ENCODE measurements at regions not wholly inside any gene's neighbourhood (a gene's known extent, or its start where the extent isn't known, plus 50 kb on each side); places are given as distances from the start of the nearest gene placed in this dataset.
A peak's percentile ranks its signal among the peaks of the same experiment; 100 is the strongest.

GRCh38 chr10:88131511-88132139, 268.2 kb downstream of the PTEN start:
- no peak for DNase-seq

DNA sequence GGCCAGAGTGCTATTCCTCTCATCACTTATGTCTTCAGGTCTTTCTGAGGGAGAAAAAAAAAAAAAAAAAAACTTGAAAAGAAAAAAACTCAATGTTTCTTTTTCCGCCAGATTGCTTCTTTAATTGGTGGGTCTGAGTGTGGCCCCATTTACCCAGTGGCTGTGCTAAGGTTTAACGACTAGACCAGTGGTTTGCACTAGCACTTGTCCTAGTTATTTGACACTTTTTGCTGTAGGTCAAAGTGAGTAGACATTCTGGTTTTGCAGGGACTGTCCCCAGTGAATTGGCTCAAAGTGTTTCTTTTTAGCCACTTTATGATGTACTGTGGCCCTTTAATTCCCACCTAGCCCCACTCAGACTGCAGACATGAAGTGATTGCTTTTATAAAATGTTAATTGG, 273.3 kb downstream of the PTEN start:
- DNase-seq, result no peak

DNA sequence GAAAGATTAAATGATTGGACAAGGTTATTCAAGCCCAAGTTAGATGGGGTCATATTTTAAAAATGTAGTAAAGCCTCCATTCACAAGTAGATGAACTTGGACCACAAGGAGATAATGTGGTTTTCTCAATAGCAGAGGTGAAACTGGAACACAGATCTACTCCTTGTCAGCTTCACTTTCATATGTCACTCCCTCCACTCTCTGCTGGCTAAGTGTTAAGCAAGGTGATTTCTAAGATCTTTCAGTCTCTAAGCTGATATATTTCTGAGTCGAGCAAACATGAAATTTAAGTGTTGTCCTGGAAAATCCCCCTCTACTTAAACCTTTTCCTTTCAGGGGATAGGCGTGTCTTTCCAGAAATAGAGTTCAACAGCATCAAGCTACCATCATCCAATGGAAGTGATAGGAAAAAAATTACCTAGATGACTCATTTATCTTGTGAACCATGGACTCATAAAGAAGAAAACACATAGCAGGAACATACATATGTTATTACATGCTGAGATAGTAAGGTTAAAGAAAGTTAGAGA, 275.0 kb downstream of the PTEN start:
- DNase-seq, result no peak

DNA sequence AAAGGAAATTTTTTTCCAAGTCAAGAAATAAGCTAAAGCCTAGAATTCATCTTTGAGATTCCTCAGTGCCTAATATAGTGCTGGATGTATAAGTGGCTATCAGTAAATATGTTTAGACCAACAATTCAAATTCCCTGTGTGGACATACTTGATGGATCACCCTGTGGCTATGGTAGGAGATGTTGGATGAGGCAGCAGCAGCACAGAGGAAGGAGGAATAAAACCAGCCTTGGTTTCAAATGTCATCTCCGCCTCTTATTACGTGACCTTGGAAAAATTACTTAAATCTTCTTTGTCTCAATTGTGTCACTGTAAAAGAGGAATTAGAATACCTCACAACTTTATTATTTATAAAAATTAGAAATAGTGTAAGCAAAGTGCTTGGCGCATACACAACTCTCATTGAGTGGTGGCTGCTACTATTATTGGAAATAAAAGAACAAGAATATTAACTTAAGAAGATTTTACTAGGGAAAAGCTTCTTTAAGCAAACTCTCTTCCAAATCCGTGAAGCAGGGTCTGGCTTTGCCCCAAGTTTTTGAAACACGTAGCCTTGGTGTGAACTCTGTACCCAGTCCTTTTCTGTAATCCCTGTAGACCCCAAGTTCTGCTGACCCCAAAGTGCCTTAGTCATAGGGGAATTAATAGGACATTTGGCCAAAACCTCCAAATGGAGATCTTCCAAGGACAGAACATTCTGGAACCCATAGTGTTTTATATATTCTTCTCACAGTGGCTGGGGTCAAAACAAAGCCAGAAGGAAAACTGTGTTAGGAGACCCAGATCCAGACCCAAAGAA, 283.8 kb downstream of the PTEN start:
- no peak for DNase-seq

- DNase-seq, result no peak
Observed at GRCh38 chr10:88149906-88150305, 286.5 kb downstream of the PTEN start.

DNA sequence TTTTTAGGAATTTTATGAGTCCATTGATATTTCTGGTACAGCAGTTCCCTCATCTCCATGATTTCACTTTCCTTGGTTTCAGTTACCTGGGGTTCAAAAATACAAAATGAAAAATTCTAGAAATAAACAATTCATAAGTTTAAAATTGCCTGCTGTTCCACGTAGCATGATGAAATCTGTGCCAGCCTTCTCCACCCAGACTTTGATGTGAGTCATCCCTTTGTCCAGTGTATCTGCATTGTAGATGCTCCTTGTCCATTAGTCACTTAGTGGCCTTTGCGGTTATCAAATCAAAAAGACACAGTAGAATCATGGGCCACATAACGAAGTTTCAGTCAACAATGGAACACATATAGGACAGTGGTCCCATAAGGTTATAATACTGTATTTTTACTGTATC, 286.9 kb downstream of the PTEN start:
- no peak for DNase-seq

DNA sequence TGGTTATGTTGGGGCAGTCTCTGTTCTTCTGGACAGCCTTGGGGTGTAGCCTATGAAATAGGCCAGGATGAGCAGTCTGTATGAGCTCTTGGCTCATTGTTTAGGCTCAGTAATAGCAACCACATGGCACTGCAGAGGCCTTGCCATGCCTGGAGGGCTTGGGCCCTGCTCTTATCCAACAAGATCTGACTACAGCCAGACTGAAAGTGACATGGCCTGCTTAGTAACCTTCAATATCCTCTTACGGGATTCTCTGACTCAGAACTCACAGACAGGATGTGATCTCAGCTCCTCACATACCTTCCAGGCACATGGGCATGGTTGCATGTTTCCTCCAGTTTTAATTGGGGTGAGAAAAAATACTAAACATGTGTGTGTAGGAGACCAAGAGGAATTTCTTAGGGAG, 289.3 kb downstream of the PTEN start:
- DNase-seq, result peak; percentile 25

DNA sequence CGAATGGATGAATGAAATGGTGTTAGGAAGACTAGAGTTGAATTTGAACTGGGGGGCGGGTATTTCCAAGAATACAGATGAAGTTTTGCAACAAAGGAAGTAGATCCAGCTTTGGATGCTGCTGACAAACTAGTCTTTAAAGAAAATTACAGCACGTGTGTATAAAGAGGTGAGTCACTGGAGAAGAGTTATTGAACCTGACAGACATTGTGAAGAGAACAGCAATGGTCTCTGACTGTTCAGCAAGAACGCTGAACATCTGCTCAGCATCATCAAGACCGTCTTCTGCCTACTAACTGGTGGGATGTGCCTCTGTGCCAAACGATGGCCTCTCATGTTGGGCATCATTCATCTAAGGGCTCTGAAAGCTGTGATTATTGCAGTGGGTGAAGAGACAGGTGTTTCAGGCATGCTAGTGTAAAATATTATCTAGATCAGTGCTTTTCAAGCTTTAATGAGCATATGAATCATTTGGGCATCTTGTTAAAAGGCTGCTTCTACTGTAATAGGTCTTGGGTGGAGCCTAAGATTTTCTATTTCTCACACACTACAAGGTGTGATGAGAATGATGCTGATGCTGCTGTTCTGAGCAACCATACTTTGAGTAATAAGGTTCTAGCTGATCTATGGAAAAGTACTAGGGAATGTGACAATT, 291.3 kb downstream of the PTEN start:
- DNase-seq, result no peak

DNA sequence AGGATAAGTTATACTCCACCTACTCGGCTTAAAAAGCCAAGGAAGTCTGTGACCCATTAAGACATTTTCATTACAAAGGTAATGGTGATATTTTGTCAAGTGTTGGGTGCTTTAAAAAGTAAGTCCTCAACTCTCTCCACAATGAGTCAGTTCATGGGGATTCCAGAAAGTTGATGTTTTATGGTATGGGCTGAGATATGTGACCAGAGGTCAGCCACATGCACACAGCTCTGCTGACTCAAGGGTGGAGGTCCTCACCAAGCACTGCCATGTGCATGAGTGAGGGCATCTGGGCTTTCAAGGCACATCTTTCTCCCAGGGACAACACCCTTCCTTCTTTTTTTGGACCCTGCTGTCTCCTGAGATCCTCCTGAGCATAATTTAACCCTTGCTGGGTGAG, 292.9 kb downstream of the PTEN start:
- no peak for DNase-seq

DNA sequence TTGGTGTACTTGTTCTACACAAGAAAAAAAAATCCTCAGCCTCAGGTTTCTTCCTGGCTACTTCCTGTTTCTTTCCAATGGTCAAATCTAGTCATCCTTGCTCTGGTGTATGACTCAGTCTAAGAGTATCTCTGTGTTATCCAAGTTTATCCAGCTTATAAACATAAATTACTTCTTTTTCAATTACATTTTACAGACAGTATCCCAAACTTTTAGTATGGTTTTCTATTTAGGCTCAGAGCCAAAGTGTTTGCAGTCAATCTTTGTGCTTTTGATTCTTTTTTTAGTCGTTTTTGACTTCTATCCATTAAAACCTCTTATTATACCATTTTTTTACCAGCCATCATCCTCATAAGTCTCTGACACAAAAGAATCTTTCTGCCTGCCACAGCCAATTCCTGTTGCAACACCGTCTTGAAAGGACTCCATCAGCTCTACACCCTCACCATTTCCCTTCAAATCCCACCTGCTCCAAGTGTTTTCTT, 294.6 kb downstream of the PTEN start:
- no peak for DNase-seq

- DNase-seq, result no peak
Observed at GRCh38 chr10:88158526-88159122, 295.2 kb downstream of the PTEN start.

DNA sequence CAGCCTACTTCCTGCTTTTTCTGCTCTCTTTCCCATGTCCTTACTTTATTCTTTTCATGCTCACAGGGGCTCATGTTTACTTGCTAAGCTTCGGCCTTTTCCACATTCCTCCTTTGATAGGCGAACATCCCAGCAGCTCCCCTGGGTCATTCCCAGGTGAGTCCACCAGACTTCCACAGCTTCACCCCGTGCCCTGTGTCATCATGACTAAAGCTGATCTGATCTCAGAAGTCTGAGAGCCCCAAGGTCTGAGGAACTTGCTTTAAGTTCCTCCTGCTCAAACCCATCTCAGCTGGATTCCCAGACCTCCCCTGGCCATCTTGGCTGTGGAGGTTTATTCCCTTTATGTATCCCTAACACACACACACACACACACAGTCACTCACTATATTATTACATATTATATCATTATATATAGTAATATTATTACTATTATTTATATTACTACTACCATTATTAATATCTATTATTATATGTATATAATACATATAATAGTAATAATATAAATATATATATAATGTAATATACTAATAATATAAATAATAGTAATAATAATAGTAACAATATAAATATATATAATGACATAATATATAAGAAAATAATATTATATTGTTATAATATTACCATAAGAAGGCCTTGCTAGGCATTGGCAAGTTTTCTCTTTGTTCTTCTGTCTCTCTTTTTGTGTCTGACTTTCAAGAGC, 295.9 kb downstream of the PTEN start:
- no peak for DNase-seq

- DNase-seq, result no peak
Observed at GRCh38 chr10:88161070-88161469, 297.6 kb downstream of the PTEN start.

DNA sequence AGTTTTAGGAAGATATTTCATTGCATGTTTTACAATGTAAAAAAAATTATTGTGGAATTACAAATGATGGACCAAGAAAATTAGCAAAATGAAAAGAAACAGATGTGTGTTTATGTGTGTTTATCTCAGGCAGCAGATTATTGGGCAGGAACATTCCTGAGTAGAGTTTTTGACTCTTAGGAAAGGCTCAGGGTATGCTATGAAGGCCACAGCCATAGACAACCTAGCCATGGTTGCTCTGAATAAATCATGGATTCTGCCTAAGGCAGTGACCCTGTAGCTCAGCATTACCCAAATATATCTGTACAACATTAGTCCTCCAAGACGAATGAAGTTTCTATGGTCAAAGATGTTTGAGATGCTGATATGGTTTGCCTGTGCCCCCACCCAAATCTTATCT, 298.3 kb downstream of the PTEN start:
- DNase-seq, result no peak

DNA sequence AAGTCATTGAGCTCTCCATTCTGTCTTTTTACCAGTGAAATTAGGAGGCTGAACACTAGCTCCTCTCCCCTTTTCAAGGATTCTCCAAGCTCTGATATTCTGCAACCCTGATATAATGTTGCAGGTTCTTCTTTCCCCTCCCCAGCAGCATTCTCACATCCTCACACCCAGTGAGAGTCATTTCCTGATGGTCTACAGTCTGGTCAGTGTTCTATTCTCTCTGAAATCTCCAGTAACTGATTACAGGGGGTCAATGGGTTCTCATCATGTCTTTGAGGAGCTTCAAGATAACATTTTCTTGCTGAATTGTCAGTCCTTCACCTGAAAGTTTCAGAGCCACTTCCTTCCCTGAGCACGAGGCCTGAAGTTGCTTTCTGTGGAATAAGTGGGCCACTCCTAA, 299.4 kb downstream of the PTEN start:
- DNase-seq, result no peak

- no peak for DNase-seq
Observed at GRCh38 chr10:88163572-88163971, 300.1 kb downstream of the PTEN start.

- DNase-seq, result no peak
Observed at GRCh38 chr10:88164471-88164870, 301.0 kb downstream of the PTEN start.

DNA sequence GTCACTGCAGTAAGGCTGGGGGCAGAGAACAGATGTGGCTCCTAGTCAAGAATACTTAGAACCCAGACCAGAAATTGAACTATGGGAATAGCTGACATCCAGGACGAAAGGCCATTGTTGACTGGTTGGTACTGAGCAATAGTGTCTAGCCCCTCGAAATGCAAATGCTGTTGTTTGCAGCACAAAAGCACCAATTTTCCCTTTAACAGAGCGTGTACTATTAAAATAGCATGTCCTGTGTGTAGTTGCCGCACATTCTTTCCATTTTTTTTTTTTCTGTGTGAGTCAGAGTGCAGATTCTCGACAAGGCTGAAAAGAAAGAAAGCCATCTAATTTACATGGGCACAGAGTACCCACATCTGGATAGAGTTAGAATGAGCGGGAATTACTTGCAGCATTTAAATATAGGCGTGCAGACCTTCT, 302.4 kb downstream of the PTEN start:
- no peak for DNase-seq

DNA sequence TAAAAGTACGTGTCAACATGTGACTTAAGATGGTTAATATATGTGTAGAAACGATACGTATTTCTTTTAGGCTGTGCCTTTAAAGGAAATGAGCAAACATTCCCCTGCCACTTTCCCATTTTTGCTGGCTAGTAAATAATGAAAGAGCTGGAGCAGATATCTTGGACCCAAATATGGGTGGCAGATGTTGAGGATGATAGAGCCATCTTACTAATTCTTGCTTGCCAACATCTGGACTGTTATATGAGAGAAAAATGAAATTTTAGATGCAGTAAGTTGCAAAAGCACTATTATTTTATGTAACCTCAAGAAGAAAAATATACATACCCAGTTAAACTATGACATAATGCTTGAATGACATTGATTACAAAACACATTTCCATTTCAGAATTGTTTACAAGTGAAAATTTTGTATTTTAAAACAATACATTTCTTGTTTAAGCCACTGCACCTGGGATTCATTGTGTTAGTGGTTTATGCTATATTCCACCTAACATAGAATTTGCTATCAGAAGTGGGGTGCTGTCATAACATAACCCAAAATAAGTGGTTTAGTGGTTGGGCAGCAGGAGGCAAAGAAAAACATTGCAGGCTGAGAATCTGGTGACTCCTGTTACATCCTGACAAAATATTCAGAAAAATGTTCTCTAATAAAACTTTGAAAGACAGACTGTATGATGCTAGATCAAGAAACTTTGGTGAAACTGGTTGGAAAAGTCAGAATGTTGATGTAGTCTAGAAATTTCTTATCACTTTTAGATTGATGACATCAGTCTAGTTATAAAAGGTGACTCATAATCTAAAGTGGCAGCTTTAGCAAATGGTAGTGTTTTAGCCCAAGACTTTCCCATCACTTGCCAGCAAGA, 305.0 kb downstream of the PTEN start:
- no peak for DNase-seq

DNA sequence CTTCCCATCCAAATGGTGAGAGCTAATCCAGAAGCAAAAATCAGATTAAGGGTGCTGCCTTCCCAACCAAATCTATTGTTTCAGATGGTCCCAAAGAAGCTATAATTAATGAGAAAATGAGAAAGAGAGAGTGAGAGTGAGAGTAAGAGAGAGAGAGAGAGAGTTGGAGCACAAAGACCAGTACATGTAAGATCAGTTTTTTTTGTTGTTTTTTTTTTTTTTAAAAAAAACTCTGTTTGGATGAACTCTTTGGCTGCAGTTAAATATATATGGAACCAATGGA, 305.6 kb downstream of the PTEN start:
- no peak for DNase-seq

- no peak for DNase-seq
Observed at GRCh38 chr10:88170628-88171027, 307.2 kb downstream of the PTEN start.

DNA sequence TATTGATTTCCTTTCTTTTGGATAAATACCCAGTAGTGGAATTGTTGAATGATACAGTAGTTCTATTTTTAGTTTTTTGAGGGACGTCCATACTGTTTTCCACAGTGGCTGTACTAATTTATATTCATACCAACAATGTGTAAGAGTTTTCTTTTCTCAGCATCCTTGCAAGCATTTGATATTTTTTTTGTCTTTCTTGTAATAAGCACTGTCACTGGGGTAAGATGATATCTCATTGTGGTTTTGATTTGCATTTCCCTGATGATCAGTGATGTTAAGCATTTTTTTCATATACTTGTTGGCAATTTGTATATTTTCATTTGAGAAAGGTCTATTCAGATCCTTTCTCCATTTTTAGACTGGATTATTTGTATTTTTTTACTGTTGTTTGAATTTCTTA, 308.7 kb downstream of the PTEN start:
- DNase-seq, result peak; percentile 11
